Pons (tissue), 1 donor: ENCODE measurements at regions not wholly inside any gene's neighbourhood (a gene's known extent, or its start where the extent isn't known, plus 50 kb on each side); places are given as distances from the start of the nearest gene placed in this dataset.
"Not testable (repeated sequence)": the region's sequence is repeated elsewhere in the genome, so short reads cannot be mapped to it uniquely, and the experiment has no call there.

Source experiments
- DNase-seq: peaks from one replicate; pipeline ENCODE4 v3.0.0-alpha.2; 2016; ENCODE audit warnings: low spot score

DNA sequence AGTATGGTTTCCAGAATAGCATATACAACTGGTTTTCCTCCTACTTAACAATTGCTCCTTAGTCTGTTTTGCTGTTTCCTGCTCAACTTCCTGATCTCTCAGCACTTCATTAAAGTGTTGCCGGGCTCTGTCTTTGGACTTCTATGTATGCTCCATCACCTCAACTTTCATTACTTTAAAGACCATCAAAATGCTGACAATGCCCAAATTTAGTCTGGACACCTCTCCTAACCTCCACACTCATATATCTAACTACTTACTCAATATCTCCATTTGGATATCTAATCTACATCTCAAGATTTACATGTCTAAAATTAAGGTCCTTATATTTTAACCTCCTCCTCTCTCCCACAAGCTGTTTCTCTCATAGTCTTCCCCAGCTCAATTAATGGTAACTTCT is 54.4 kb upstream of the LGR5 start:
- no peak for DNase-seq

DNA sequence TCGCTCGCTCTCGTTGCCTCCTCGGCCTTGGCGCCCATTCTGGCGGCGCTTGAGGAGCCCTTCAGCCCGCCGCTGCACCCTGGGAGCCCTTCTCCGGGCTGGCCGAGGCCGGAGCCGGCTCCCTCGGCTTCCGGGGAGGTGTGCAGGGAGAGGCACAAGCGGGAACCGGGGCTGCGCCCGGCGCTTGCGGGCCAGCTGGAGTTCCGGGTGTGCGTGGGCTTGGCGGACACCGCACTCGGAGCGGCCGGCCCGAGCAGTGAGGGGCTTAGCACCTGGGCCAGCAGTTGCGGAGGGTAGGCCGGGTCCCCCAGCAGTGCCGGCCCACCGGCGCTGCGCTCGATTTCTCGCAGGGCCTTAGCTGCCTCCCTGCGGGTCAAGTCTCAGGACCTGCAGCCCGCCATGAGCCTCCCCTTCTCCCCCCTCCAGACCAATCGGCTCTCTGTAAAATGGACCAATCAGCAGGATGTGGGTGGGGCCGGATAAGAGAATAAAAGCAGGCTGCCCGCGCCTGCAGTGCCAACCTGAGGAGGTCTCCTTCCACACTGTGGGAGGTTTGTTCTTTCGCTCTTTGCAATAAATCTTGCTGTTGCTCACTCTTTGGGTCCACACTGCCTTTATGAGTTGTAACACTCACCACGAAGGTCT is 62.8 kb upstream of the LGR5 start:
- not testable (repeated sequence) for DNase-seq

DNA sequence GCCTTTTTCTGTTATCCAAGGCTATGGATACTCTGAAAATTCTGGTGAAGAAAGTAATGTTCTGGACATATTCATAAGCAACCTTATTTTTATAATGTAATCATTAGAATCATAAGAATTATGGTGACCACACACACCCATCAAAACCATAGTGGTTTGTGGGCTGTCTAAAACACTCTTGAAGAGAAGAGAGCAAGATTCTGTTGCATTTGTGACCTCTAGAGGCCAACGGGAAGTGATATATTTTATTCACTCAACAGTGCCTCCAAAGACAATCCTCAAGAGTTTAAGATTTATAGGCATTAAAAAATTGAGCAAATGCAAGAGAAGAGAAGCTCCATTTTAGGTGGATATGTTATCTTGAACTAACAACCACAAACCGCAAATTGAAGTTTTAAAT is 68.5 kb upstream of the LGR5 start:
- peak; percentile 15 for DNase-seq

DNA sequence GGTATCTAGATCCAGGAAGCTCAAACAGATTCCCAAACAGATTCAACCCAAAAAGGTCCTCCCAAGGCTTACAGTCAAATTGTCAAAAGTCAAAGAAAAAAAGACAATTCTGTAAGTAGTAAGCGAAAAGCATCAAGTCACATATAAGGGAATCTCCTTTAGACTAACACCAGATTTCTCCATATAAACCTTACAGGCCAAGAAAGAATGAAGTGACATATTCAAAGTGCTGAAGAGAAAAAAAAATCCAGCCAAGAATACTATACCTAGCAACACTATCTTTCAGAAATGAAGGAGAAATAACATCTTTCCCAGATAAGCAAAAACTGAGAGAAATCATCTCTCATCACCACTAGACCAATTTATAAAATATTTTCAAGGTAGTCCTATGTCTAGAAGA is 79.6 kb upstream of the LGR5 start:
- DNase-seq, result no peak

DNA sequence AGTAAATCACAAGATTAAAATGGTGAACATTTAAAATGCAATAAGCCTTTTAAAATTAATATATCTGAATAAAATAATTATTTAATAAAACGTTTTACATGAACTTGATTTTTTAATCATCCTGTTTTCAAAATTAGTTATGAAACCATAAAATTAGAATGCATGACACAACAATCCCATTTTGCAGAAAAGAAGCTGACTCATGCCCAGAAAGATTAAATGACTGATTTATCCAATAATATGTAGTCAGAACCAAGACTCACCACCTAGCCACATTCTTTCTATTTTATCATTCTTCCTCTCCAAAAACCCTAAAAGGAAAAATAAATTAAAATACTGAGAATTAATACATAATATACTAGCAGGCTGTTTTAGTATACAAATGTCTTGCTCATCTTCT is 83.0 kb upstream of the LGR5 start:
- no peak for DNase-seq

DNA sequence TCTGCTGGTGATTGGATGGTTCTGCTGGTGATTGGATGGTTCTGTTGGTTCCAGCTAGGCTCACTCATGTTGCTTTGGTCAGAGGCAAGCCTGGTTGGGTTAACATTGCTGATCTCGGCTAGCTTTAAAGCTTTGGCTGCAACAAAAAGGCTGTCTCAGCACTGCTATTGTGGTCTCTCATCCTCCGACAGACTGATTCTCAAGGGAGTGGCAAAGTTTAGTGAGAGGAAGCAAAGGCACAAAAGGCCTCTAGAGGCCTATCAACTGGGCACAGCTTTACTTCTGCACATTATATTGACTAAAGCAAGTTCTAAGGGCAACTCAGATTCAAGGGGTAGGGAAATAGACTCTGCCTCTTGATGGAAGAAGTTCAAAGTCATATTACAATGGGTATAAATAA is 84.7 kb upstream of the LGR5 start:
- DNase-seq, result no peak

DNA sequence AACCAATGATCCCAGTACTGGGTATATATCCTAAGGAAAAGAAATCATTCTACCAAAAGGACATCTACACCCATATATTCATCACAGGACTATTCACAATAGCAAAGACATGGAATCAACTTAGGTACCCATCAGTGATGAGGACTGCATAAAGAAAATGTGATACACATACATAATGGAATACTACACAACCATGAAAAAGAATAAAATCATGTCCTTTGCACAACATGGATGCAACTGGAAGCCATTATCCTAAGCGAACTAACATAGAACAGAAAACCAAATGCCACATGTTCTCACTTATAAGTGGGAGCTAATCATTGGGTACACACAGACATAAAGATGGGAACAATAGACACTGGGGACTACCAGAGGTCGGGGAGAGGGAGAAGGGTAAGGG is 86.0 kb upstream of the LGR5 start:
- no peak for DNase-seq

DNA sequence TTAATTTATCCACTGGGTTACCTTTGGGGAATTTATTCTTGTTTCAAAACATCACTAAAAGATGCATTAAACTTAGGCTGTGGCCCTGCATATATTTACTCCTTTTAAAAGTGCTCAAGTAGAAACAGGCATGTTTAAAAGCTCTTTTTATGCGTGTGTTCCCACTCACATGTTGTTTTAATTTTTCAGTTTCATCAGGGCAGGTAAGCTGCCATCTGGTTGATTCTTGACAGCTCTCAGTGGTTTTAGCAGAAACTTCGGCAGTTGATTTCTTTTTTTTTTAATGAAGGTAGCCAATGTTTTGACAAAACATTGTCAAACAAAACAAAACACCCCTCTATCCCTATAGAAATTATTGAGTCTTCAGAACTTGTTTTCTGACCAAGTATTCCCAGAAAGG is 89.6 kb upstream of the LGR5 start:
- no peak for DNase-seq

DNA sequence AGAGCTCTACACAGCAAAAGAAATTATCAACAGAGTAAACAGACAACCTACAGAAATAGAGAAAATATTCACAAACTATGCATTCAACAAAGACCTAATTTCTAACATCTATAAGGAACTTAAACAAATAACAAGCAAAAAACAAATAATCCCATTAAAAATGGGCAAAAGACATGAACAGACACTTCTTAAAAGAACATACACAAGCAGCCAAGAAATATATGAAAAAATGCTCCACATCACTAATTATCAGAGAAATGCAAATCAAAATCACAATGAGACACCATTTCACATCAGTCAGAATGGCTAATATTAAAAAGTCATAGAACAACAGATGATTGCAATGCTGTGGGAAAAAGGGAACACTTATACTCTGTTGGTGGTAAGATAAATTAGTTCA is 100.7 kb upstream of the LGR5 start:
- DNase-seq, result no peak

DNA sequence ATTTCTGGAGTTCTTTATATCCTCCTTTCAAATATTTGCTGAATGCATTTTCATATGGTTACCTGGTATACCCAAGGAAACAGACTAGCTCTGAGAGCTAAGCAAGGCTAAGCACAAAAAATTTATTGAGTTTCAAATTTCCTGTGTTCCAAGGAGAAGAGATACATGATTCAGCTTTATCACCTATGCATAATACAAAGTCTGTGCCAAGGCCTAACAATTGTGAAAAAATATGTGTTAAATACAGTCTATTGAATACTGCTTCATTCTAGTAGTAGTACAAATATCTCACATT is 103.7 kb upstream of the LGR5 start:
- DNase-seq, result no peak

DNA sequence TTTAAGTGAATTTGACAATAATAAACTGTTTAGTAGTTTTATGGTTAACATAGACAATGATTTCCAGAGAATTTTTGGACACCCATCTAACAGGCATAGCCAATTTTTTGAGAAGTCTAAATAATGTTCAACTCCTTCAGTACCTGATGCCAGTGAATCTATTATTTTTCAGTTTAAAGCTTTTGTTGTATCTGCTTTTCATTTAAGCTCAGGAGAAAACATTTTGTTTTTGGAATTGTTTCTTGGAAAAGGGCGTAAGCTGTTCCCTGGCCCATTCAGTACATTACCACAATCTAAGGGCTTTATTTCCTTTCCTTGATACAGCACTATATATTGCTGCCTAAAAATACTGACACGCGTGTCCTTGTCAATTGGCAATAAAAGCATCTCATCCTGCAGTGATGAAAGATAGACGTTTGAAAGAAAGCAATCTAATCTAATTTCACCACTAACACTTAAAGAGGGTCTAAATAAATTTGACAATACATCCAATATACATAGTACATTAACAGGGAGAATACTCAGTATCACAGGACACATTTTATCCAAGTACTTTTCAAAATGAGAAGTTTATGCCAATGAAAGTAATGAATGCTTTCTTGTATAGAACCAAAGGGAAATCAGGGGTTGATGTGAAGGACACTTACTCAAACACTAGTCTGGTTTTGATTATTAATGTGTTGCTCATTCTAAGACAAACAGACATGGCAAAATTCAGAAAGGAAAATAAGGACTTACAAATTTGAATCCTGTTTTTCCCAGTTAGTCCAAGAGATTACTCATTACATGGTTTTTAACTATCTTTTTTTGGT is 104.2 kb upstream of the LGR5 start:
- no peak for DNase-seq

DNA sequence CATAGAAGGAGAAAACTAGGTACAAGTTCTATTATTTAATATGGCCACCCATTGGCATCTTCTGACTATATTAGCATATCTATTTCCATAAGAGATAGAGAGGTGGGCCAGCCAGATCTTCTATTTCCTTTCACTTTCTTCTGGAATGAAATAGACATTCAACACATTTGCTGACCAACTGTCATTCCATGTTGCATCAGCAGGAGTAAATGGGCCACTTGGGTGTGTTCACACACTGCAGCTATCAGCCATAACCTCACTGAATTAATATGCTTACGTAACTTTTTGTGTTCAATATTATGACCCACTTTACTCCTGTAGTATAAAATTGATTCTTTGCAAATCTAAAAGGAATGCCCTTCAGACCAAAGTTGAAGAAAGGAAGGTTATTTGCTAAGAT is 106.2 kb upstream of the LGR5 start:
- no peak for DNase-seq

DNA sequence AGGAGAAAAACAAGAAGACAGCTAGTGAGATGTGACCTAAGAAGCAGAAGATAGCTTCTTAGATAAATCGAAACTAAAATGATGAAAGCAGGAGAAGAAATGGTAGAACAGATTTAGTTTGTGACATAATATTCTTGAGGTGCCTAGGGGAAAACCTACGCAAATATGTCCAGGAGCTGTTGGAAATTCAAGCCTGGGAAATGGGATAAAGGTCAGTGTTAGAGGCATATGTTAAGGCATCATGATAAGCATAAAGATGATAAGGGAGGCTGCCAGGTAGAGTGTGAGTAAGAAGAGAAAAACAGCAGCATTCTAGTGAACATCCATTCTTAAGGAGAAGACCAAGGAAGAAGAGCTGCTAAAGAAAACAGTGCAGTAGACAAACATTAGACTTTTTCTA is 109.6 kb upstream of the LGR5 start:
- no peak for DNase-seq

DNA sequence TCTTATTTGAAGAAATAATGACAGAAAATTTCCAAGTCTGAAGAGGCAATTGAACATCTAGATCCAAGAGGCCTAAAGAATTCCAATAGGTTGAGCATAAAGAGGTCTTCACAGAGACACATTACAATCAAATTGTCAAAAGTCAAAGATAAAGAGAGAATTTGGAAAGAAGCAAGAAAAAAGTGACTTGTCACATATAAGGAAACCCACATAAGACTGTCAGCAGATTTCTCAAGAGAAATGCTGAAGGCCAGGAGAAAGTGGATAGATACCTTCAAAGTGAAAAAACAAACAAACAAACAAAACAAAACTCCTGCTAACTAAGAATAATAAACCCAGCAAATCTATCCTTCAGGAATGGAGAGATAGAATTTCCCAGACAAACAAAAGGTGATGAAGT is 118.1 kb upstream of the LGR5 start:
- DNase-seq, result no peak

DNA sequence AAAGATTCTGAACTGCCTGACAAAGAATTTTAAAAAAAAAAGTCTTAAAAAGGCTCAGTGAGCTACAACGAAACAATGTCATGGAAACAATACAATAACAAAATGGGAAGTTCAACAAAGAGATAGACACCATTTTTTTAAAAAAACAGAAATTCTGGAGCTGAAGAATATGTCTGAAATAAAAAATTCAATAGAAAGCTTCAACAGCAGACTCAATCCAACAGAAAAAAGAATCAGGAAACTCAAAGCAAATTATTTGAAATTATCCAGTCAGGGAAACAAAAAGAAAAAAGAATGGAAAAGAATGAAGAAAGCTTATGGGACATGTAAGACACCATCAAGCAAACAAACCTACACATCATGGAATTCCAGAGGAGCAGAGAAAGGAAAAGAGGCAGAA is 118.5 kb upstream of the LGR5 start:
- no peak for DNase-seq

DNA sequence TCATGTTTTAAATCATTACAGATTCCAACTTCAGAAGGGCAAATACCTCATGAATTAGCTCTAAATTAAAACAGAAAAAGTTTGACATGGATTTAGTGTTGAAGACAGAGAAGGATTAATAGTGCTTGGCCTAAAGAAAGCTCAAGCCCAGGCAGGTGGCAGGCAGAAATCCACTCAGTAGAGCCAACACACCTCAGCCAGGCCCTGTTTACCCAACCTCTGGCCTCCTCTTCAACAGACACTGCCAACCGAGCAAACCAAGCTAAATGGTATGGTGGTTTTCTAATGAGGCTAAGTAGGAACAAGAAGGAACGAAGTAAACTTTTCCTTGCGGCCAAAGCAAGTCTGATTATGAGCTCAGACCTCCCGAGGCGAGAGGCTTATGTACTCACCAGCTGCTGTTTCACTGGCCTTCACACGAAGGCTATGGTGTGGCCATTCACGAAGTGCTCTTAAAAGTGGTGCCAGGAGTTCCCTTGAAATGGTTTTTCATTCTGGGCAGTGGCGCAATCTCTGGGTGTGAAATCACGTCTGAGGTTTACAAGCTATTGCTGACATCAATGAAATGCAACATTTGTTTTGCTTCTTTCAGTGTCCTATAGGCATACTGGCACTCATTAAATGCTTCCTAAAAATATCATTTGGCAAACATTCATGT is 124.1 kb upstream of the LGR5 start:
- DNase-seq, result no peak

DNA sequence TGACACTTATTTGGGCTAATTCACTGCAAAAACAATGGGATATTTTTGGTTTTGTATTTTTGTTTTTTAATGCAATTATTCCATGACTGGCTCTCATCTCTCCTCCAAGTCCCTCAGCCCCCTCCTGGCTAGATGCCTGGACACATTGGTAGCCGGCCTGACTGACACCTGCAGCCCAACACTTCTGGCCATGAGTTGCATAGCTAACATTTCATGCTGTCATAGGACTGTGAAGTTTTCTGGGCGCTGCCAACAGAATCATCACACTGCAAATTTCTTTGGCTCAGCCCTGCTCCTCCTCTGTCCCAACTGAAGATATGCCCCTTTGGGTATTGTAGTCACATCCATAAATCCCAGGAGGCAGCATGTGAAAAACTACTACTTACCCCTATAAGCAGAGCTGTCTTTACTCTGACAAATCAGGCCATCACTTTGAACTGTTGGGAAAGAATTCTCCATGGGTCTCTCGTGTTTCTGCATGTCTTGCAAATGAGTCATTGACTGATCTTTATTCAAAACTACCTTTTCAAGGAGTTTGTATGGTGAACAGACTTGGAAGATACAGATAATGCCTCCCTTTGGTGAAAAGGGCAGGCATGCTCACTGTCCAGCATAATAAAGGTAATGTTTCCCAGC is 126.7 kb upstream of the LGR5 start:
- no peak for DNase-seq

DNA sequence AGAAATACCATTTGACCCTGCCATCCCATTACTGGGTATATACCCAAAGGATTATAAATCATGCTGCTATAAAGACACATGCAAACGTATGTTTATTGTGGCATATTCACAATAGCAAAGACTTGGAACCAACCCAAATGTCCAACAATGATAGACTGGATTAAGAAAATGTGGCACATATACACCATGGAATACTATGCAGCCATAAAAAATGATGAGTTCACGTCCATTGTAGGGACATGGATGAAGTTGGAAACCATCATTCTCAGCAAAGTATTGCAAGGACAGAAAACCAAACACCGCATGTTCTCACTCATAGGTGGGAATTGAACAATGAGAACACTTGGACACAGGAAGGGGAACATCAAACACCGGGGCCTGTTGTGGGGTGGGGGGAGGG is 128.0 kb upstream of the LGR5 start:
- DNase-seq, result not testable (repeated sequence)

DNA sequence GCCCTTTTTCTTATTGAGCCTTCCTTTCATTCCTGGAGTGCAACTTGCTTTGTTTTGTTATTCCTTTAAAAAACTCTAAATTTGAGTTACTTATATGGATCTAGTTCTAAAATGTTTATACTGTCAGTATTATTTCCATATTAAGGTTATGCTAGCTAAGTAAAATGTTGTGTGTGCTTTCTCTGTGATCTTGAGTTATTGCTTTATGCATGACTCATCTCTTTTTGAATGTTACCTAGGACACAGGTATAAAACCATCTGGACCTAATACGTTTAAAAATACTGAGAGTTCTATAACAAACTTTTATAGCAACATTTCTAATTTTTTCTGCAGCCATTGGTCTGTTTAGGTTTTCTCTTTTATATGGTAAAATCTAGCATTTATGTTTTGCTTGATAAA is 132.8 kb upstream of the LGR5 start:
- DNase-seq, result no peak

DNA sequence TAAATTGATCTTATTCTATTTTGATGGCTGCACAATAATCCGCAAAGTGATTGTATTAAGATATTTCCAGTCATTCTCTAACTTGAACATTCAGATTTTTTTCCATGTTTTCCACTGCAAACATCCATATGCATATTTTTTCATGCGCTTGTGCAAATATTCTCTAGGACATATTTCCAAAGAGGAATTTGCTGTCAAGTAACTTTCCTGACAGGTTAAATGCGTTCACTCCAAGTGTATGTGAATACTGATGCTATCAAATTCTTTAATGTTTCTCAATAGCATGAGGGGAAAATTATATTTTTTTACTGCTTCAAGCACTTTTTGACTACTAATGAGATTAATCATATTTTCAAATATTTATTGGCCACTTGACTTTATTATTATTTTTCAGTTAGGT is 135.3 kb upstream of the LGR5 start:
- DNase-seq, result no peak

DNA sequence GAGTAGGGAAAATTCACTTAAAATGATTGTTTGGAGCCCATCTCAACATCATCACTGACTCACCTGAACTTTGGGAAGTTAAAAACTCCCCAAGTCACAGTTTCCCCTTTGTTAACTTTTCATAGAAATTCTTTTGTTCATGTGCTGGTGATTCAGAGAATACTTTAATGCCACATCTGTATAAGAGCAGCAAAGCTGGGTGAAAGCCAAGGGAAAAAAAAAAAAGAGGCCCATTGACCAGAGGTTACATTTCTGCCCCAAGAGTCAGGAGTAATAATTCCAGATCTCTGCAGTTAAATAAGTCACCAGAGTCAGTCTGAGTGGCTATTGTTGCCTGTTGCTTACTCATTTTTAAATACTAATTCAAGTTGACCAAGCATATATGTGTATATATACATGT is 136.4 kb upstream of the LGR5 start:
- no peak for DNase-seq

DNA sequence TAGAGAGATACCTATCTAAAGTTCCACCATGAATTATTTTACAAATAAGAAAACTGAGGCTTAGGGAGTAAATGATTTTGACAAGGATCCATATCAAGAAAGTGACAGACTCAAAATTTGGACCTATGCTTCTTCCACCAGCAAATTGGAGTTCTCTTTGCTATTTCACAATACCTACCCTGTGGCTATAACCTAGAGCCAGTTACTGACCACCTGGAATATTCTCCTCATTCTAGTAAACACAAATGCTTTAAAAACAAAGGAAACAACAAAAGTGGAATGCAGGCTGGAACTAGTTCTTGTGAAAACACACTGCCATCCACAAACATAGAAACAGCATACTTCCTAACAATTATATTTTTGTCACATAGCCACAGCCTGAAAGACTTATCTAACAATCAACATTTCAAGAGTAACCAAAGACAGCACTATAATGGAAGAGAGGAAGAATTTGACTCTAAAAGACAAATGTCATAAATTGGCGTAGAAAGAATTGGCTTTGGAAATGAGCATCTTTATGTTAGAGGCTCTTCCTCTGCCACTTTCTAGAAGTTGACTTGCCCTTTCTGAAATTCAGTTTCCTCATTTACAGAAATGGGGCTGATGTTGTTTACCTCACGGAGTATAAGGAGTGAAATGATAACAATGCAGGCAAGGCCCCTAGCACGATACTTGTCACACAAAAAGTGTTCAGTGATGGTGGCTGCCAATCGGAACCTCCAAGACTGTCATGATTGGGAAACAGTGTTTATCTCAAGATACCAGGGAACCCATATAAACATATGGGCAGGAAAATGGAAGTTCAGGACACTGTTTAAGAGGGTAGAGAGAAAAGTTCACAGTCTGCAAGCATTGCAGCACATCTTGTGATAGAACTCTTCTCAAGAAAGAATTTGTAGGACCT is 138.6 kb upstream of the LGR5 start:
- no peak for DNase-seq
